IPS-18a (cell line): ENCODE measurements at regions not wholly inside any gene's neighbourhood (a gene's known extent, or its start where the extent isn't known, plus 50 kb on each side); places are given as distances from the start of the nearest gene placed in this dataset.

ENCODE experiments used
- H3K27ac ChIP-seq: one replicate; pipeline ENCODE4 v1.5.1; 2013; ENCODE audit warnings: low read length
- H3K27me3 ChIP-seq: one replicate; pipeline ENCODE4 v1.6.1; 2013; ENCODE audit warnings: mild to moderate bottlenecking, low read length; ENCODE audit not compliant: control insufficient read depth, insufficient read depth
- H3K36me3 ChIP-seq: one replicate; pipeline ENCODE4 v1.6.1; 2013; ENCODE audit warnings: low read depth, low read length; ENCODE audit not compliant: control insufficient read depth
- H3K4me1 ChIP-seq: one replicate; pipeline ENCODE4 v1.6.1; 2013; ENCODE audit warnings: low read depth, low read length; ENCODE audit not compliant: control insufficient read depth
- H3K4me3 ChIP-seq: one replicate; pipeline ENCODE4 v1.5.1; 2013; ENCODE audit warnings: low read length
- H3K9ac ChIP-seq: one replicate; pipeline ENCODE4 v1.6.1; 2013; ENCODE audit warnings: mild to moderate bottlenecking, low read length, moderate library complexity
- H3K9me3 ChIP-seq: one replicate; pipeline ENCODE4 v1.6.1; 2013; ENCODE audit warnings: low read depth, low read length; ENCODE audit not compliant: control insufficient read depth

DNA sequence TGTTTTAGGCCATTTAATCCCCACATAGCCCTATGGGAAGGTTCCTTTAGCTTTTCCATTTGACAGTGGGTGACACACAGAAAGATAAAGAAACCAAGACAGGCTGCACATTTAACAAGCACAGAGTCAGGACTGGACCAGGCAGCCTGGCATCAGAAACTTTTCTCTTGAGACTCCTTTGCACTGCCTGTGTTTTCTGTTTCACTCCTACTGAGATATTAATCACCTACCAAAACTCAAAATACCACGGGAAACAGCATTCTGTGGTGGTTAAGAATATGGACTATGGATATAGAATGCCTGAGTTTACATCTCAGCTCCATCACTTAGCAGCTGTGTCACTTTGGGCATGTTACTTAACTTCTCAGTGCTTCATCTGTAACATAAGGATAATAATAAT lies 73.3 kb downstream of the CTAGE1 start:
- Histone ChIP-seq H3K4me3 (no peak overlapping the region), H3K4me1 (peaks cover 18% of the 10 kb centered on the region), H3K9me3 (no peaks in the 10 kb centered on the region), H3K27ac (no peak overlapping the region), H3K36me3 (no peaks in the 10 kb centered on the region), H3K9ac (no peak overlapping the region), H3K27me3 (peaks cover 66% of the 10 kb centered on the region)

DNA sequence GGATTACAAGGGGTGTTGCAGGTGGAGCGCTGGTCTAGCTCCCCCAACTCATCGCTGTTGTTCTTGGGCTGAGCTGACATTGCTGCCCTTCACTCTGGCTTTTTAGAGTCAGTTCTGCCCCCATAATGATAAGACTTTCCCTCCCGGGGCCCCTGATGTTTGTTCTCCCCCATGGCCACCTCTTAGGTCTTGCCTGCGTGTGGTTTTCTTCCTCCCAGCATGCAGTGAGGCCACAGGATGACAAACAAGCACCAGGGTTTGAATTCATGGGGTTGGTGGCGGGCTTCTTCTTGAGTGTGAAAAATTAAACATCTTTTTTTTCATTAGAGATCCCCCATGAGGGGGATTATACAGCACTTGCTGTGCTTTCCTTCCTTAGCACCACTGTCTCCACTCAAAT lies 74.1 kb downstream of the CTAGE1 start:
- Histone ChIP-seq H3K4me1 (peaks cover 18% of the 10 kb centered on the region), H3K9me3 (no peaks in the 10 kb centered on the region), H3K4me3 (no peak overlapping the region), H3K27me3 (peaks cover 58% of the 10 kb centered on the region), H3K9ac (no peak overlapping the region), H3K27ac (no peak overlapping the region), H3K36me3 (no peaks in the 10 kb centered on the region)

DNA sequence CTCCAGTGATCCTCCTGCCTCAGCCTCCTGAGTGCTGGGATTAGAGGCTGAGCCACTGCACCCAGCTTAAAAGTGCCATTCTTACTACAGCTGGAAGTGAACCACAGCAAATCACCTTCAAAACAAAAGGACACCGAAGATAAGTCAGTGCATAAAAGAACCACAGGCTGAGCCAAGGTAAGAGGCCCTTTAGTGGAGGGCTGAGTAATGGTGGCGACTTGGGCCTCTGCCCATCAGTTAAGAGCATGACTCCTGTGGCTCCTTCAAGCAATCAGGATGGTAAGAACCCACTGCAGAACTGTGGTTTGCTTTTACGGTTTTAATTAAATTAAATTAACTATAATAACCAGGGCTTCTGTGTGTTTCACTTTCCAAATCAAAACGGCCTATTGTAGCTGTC lies 75.1 kb downstream of the CTAGE1 start:
- Histone ChIP-seq H3K4me3 (no peak overlapping the region), H3K9me3 (no peaks in the 10 kb centered on the region), H3K27ac (no peak overlapping the region), H3K4me1 (peaks cover 13% of the 10 kb centered on the region), H3K27me3 (peaks cover 48% of the 10 kb centered on the region), H3K9ac (no peak overlapping the region), H3K36me3 (no peaks in the 10 kb centered on the region)

DNA sequence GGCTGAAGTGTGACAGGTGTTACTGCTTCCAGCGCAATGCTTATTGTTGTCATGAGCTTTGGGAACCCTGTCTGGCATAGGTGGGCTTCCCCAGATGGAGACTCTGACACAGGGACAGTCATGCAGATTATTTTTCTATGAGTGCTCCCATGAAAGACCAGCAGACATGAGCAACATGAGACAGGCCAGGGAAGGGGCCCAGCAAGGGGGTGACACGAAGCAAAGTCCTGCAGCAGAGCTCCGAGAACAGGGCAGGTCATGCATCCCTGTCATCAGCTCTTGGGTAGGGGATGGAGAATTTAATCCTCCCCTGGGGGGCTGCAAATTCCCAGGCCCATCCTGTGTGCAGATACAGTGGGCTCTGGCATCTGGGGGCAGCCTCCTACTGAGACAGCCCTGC lies 77.4 kb downstream of the CTAGE1 start:
- H3K4me1 ChIP-seq: no peaks in the 10 kb centered on the region
- no peak overlapping the region for H3K4me3 ChIP-seq
- H3K27ac ChIP-seq: no peak overlapping the region
- H3K9me3 ChIP-seq: no peaks in the 10 kb centered on the region
- peaks cover 25% of the 10 kb centered on the region for H3K27me3 ChIP-seq
- H3K9ac ChIP-seq: no peak overlapping the region
- H3K36me3 ChIP-seq: no peaks in the 10 kb centered on the region

DNA sequence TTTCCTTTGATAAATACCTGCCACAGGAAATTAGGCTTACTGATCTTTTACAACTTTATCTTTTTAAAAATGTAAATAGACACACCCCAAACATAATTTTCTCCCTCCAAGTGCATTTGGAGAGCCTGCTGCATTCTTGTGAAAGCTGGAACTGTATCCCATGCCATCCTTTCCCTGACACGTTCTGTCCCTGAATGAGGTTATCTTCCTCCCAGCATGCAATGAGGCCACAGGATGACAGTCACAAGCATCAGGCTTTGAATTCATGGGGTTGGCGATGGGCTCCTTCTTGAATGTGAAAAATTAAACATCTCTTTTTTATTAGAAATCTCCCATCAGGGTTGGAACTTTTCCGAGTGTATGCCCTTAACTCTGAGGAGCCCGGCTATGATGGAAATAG lies 77.8 kb downstream of the CTAGE1 start:
- Histone ChIP-seq H3K27me3 (peaks cover 21% of the 10 kb centered on the region), H3K9me3 (no peaks in the 10 kb centered on the region)

DNA sequence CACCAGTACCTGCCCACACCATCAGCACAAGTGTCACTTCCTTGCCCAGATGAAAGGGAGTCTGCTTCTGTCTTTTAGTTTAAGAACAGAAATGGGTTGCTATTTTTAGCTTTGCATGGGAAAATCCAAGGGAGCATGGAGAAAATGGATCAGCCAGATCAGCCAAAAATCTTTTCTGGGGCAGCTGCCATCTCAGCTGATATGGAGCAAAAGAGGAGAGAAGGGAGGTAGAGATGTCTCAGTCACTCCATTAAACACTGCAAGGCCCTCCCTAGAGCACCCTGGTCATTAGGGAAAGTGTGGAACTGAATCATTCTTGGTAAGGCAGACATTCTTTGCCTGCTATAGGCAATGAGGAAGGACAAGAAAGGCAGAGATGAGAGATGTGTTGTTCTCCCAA lies 79.9 kb downstream of the CTAGE1 start:
- no peak overlapping the region for H3K9ac ChIP-seq
- no peaks in the 10 kb centered on the region for H3K4me1 ChIP-seq
- H3K9me3 ChIP-seq: no peaks in the 10 kb centered on the region
- no peak overlapping the region for H3K4me3 ChIP-seq
- no peak overlapping the region for H3K27ac ChIP-seq
- H3K36me3 ChIP-seq: no peaks in the 10 kb centered on the region
- no peaks in the 10 kb centered on the region for H3K27me3 ChIP-seq

More for the DNA sequence above, 77.8 kb downstream of the CTAGE1 start:
- no peaks in the 10 kb centered on the region for H3K36me3 ChIP-seq
- H3K9ac ChIP-seq: no peak overlapping the region
- no peaks in the 10 kb centered on the region for H3K4me1 ChIP-seq
- H3K4me3 ChIP-seq: no peak overlapping the region
- no peak overlapping the region for H3K27ac ChIP-seq

DNA sequence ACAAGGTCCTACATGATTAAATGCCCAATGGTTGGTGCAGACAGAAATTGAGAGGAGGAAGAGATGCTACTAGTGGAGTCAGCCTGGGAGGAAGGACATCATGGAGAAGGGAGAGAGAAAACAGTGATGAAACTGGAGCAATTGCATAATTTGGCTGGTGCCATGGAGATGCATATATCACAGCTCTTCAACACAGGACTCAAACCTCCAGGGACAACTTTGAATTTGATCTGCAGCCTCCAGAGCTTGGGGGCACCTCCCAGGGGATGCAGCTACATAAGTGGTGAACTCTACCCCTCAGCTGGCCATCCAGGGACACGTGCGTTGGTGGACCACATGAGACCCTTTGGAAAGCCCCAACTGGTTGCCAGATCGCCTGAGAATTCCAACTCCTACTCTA lies 80.4 kb downstream of the CTAGE1 start:
- H3K9ac ChIP-seq: no peak overlapping the region
- H3K4me1 ChIP-seq: peaks cover 2% of the 10 kb centered on the region
- no peaks in the 10 kb centered on the region for H3K36me3 ChIP-seq
- peaks cover 3% of the 10 kb centered on the region for H3K27me3 ChIP-seq
- no peak overlapping the region for H3K4me3 ChIP-seq
- H3K9me3 ChIP-seq: no peaks in the 10 kb centered on the region
- no peak overlapping the region for H3K27ac ChIP-seq

DNA sequence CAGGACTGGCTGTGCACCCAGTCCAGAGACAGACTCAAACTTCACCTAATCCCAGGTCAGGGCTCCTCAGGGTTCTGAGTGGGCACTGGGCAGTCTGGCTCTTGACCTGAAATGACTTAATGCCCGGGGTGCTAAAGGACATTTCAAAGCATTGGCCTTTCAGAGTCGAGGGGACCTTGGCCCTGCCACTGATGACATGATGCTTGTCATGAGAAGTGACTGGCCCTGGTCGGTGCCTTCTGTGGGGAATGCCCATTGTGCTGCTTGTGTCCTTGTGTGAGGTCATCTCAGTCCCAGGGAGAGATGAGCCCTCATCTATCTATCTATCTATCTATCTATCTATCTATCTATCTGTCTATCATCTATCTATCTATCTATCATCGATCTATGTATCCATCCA lies 81.3 kb downstream of the CTAGE1 start:
- no peaks in the 10 kb centered on the region for H3K9me3 ChIP-seq
- H3K36me3 ChIP-seq: no peaks in the 10 kb centered on the region
- no peak overlapping the region for H3K27ac ChIP-seq
- peaks cover 12% of the 10 kb centered on the region for H3K27me3 ChIP-seq
- H3K4me1 ChIP-seq: peaks cover 3% of the 10 kb centered on the region
- no peak overlapping the region for H3K4me3 ChIP-seq
- H3K9ac ChIP-seq: no peak overlapping the region

DNA sequence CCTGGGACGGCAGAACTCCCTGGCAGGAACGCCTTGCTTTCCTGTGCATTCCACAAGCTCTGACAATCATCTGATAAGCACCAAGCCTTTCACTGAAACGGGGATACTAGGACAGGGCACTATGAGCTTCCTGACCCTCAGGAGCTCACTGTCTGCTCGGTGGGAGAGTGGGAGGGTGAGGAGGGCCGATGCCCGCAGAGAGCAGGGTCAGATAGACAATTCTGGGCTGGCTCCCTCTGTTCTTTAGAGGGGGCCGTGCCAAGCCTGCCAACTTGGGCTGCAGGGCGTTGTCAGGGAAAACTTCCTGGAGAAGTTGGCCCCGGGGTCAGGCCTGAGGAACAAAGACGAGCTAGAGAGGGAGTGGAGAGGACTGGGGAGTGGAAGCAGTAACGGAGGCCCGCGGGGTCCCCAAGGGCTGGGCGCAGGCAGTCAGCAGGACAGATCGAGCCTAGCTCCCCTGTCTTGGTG lies 82.0 kb downstream of the CTAGE1 start:
- H3K9ac ChIP-seq: no peak overlapping the region
- H3K9me3 ChIP-seq: no peaks in the 10 kb centered on the region
- H3K27me3 ChIP-seq: peaks cover 18% of the 10 kb centered on the region
- no peak overlapping the region for H3K27ac ChIP-seq
- H3K4me3 ChIP-seq: no peak overlapping the region
- H3K36me3 ChIP-seq: no peaks in the 10 kb centered on the region
- H3K4me1 ChIP-seq: peaks cover 10% of the 10 kb centered on the region

DNA sequence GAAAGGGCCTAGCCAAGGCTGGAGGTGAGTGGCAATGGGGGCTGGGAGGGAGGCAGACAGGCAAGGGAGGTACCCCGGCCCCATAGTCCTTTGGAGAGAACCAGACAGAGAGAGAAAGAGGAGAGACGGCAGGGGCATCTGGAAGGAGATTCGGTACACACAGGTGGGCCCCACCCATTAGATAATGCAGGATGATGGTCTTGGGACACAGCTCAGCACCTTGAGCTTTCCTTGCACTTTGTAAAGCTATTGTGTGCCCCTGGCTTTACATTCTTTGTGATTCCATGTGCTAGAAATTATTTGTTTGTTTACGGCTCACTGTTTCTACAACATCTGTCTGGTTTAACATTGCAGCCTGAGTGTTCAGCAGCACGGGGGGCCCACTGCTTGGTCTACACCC lies 83.1 kb downstream of the CTAGE1 start:
- peaks cover 30% of the 10 kb centered on the region for H3K27me3 ChIP-seq
- no peaks in the 10 kb centered on the region for H3K9me3 ChIP-seq
- H3K36me3 ChIP-seq: no peaks in the 10 kb centered on the region
- no peak overlapping the region for H3K4me3 ChIP-seq
- H3K9ac ChIP-seq: no peak overlapping the region
- H3K4me1 ChIP-seq: peaks cover 16% of the 10 kb centered on the region
- H3K27ac ChIP-seq: no peak overlapping the region

DNA sequence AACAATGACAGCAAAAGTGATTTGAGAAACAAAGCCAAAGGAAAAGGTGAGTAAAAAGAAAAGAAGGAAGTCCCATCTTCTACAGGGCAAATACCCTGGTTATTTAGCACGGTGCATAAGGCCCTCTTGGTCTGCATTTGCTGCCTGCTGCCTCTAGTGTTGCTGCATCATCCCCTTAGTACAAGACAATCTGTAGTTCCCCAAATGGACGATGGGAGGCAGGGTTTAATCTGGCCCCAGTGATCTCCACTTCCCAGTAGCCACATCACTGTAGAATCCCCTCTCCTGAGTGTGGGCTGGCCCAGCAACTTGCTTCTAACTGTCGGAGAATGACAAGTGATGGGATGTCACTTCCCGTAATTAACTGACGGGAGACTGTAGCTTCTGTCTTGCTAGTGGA lies 85.1 kb downstream of the CTAGE1 start:
- Histone ChIP-seq H3K9ac (no peak overlapping the region), H3K27ac (no peak overlapping the region)

DNA sequence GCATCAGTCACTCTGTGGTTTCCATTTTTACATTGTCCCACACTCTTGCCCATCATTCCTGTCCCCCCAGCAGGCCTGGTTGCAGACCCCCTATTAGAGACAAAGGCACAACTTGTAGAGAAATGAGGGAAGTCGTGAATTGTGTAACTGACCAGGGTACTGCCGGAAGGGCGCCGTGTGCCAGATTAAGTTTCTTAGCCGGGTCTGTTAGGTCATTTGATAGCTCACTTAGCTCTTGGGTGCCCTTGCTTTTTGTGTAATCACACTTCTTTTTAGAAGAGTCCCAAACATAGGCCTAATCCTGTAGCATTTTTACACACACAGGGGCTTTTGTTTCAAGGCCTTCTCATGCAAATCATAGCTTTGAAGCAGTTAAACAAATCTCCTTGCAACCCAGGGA lies 87.2 kb downstream of the CTAGE1 start:
- Histone ChIP-seq H3K4me1 (peaks cover 16% of the 10 kb centered on the region), H3K36me3 (no peaks in the 10 kb centered on the region), H3K9me3 (no peaks in the 10 kb centered on the region), H3K27ac (no peak overlapping the region), H3K4me3 (no peak overlapping the region), H3K9ac (no peak overlapping the region), H3K27me3 (peaks cover 61% of the 10 kb centered on the region)

More for the DNA sequence above, 85.1 kb downstream of the CTAGE1 start:
- Histone ChIP-seq H3K9me3 (no peaks in the 10 kb centered on the region), H3K4me1 (peaks cover 16% of the 10 kb centered on the region), H3K4me3 (no peak overlapping the region), H3K36me3 (no peaks in the 10 kb centered on the region), H3K27me3 (peaks cover 49% of the 10 kb centered on the region)
